HG02938 (cell line): ENCODE measurements at regions not wholly inside any gene's neighbourhood (a gene's known extent, or its start where the extent isn't known, plus 50 kb on each side); places are given as distances from the start of the nearest gene placed in this dataset.

Experiments
- ATAC-seq: cut with Tn5 transposase; IDR thresholded peaks from one replicate; pipeline ENCODE4 v1.9.1; 2021; ENCODE audit warnings: mild to moderate bottlenecking, moderate library complexity; ENCODE audit not compliant: unreplicated experiment

DNA sequence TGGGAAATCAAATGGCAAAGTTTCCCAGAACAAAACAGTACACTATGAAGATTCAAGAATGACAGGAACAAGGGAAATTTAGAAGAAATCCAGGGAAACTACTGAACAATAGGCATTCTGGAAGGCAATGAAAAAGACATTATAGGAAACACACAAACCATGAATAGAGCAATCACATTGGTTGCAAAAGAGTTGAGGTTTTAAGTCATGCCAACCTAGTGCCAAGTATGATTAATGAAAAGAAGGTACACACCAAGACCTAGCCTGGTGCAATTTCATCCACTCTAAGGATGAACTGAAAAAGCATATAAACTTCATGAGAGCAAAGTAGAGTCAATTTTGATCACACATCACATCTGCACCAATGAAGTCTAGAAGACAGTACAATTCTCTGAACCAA is 326.9 kb downstream of the PDHA2 start:
- ATAC-seq = no peak

DNA sequence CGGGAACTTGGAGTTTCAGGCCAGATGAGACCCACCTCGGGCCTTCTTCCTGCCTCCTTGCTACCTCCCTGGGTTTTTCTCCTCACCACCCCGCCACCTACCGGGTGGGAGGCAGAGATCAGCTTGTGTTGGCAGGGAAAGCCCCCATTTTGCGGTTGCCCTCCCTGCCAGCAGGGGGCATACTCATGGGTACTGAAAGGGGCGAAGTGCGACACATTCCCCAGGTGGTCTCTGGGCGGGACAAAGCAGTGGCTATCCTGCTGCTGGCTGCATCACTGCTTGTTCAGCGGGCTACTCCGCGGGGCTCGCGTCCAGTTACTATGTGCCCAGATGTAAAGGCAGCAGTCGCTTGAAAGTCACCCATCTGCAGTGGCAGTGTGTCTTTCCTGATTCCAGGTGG is 330.3 kb downstream of the PDHA2 start:
- no peak for ATAC-seq

DNA sequence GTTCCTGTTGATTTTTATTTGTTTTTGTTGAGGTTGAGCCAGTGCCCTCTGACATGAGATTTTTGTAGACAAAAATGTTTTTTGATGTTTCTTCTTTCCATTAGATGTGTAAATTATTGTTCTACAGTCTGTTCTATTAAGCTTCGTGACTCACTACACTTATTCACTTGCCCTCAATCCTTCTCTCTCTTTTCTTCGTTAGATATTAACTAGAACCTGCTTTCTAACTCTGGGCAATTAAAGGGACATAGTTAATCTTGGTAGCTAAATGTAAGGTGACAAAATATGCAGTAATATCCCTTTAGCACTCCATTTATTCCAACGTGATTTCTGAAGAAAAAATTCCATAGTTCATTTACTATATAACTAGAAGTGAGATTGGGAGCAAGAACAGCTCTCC is 333.9 kb downstream of the PDHA2 start:
- no peak for ATAC-seq

DNA sequence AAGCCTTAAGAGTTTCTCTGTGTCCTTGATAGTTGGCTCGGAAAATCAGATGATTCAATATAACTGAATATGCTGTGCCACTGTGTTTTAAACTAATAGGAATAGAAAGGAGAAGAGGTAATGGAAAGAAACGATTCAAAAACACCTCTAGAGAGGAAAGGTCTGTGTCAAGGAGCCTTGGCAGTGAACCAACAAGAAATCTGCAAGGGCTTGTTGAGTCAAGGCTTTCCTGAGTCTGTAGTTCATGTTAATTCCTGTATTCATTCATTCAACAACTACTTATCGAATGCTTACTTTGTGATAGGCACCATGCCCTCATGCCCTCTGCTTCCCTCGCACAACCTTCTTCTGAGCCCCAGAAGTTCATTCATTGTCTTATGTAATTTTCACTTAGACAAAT is 336.0 kb downstream of the PDHA2 start:
- ATAC-seq = no peak

DNA sequence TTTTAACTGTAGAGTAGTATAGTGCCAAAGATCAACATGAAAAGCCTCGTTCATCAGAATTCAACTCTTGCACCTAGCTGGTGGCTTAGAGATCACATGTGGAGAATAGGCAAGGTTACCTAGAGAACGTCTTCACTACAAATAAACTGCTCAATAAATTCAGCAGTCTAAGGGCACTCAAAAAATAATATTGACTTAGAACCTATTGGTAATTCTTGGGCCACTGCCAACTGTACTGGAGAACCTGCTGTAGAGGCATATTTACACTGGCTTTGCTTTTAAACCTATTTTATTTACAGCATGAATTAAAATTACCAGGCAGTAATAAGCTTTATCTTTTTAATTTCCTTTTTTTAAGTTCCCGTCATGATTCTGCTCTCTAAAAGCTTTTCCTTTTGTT is 343.7 kb downstream of the PDHA2 start:
- no peak for ATAC-seq

DNA sequence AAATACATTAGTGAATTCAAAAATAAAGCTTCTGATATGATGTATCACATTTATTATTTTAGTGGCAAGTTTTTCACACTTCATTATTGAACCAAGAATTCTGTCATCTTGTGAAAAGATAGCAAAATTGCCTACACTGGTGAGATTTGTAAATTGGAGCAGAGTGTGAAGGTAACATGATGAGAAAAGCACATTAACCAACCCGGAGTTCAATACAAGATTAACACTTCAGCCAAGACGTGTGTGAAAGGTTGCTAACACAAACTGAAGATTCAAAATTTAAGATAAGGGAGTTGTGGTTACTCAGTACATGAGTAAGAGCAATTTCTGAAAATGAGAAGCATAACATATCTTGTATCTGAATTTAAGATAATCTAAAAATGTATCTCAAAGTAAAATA is 346.7 kb downstream of the PDHA2 start:
- no peak for ATAC-seq

DNA sequence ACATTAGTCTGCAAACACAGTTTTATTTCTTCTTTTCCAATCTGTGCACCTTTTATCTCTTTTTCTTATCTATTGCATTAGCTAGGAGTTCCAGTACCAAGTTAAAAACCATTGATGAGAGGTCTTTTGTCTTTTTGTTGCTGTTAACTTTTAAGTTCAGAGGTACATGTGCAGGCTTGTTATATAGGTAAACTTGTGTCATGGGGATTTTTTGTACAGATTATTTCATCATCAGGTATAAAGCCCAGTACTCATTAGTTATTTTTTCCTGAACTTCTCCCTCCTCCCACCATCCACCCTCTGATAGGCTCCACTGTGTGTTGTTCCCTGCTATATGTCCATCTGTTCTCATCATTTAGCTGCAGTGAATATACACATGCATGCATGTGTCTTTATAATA is 349.9 kb downstream of the PDHA2 start:
- no peak for ATAC-seq

DNA sequence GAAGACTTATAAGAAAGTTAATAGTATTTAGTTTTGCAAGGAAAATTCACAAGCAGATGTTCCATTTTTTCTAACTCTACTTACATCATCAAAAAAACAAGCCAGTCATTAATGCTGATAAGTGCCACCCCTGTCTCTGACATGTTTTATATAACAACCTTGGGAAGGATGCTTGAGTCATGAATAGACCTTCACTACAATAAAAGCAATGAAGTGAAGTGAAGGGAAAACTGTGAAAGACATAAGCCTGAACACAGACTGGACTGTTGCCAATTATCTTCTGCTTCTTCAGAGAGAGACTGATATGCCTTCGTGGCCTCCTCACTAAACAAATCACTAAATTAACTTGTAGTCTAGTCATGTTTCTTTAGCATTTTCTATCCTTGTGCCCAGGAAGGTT is 353.2 kb downstream of the PDHA2 start:
- ATAC-seq = no peak

DNA sequence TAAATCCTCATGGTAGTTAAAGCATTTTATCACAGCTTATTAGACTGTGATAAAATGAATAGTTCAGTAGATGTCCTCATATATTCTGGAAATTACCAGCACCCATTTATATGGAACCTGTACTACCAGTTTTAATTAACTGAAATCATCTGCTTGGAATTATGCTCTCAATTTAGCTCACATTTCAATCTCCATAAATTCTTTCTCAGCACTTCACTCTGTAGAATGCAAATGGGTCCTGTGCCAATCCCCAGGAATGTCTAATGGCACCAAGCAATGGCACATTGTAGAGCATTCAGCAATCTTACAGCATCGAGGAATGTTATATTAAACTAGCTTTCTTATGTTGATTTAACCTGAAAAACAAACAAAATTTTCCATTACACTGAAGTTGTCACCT is 355.1 kb downstream of the PDHA2 start:
- ATAC-seq = no peak

DNA sequence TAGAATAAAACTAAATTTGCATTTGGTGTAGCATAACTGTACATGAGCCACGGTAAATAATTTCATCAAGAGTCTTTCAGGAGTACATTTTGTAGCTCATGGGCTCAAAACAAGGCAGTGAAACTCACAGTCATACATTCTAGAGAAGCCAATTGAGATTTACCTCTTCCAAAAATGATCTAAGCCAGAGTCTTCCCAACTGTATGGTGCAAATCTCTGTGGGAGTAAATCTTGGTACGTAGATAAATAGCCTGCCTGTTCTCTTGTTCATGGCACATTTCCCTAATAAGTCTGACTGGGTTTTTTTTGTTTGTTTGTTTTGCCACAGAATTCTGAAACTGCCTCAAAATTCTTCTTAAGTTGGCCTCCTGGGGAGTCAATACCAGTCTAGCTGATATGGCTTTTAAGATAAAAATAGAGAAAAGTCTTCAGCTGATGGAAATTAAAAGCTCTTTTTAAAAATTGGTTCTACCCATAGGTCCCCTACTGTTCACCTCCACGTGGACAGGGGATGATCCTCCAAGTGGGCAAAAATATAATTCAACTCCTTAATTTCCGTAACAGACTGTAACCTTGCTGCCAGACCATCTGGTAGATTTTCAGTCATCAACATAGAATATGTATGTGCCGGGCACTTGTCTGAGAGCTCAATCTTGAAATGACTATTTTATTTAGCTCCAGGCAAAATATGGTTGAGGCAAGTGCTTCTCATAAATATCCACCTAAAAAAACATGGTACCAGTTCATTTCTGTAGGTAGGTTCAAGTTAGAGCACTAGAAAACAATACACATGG is 365.4 kb downstream of the PDHA2 start:
- ATAC-seq = no peak

DNA sequence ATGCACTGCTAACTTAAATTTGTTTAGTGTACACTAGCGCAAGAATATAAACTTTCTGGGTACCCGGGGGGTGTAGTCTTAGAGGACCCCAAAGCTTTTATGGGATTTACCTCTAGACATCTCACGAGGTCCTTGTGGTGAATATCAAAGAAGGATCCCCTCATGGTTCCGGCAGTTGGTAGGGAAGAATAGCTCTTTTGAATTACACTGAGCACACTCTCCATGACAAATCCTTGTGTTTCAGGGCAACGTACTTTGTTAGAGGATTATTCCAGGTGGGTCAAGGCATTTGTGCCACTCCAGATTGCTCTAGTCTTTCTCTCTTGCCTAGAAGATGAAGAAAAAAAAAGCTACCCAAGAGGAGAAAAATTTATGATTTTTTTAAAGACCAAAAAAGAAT is 387.6 kb downstream of the PDHA2 start:
- ATAC-seq = no peak

DNA sequence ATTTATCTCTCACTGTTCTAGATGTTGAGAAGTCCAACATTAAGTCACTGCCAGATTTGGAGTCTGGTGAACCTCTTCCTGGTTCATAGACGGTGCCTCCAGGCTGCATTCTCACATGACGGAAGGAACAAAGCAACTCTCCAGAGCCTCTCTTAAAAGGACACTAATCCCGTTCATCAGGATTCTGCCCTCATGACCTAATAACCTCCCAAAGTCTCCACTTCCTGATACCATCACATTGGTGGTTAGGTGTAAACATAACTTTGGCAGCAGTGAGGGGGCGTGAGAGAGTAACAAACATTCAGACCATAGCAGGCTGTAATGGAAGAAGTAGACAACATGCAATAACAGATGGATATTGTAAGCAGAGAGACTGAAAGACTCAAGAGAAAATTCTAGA is 388.6 kb downstream of the PDHA2 start:
- no peak for ATAC-seq

DNA sequence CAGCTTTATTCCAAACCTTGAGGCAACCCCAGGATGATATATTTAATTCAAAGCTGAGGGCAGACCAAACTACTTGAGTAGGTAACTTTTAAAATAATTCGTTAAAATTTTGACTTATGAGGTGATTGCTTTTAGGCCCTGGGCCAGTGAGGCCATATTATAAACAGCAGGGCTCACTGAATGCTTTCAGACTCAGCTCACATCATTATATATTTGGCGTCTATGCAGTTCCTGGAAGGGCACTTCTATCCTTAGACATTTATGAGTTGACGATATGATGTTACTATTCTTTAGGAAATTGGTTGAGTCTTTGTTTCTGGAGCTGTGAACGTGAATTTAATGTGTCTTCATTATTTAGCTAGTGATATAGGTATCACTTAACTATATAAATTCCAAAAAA is 400.1 kb downstream of the PDHA2 start:
- ATAC-seq = no peak

DNA sequence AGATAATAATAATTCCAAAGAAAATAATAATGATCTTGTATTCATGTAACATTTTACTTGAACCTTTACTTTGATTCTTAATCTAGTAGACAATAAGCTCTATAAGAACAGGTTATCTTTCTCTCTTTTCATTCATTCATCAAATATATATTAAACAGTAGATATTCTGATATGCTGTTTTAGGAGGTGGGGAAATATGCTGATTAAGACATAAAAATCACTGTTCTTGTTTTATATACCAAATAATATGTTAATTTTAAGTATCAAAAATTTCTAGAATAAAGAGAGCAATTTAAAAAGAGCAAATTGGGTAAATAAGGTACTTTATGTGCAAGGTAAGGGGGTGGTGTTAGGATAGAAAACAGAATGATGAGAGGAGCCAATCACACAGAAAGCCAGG is 401.9 kb downstream of the PDHA2 start:
- no peak for ATAC-seq

DNA sequence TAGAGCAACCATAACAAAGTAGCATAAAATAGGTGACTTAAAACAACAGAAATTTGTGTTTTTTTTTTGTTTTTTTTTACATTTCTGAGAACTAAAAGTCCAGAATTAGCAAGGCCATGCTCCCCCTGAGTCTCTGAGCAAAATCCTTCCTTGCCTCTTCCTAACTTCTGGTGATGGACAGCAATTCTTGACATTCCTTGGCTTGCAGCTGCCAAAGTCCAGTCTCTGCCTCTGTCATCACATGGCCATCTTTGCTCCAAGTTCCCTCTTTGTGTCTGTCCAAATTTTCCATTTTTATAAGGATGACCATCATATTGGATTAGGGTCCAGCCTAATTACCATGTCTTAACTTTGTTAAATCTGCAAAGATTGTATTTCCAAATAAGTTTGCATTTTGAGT is 407.2 kb downstream of the PDHA2 start:
- no peak for ATAC-seq

DNA sequence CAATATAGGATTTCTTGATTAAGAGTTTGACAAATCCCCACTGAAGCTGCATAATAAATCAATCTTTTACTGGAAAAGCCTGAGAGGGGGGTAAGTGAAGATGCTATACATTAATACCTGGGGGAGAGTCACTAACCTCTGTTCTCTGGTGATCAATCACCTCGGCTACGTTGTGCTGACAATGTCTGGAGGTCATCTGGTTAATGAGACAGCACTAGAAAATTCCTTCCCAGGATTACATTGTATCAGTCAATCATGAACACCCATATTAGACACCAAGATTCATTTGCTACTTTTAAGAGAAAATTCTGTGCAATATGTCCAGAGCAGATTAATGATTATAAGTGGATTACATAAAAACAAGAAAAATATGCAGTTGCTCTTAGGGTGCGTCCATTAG is 408.3 kb downstream of the PDHA2 start:
- no peak for ATAC-seq

DNA sequence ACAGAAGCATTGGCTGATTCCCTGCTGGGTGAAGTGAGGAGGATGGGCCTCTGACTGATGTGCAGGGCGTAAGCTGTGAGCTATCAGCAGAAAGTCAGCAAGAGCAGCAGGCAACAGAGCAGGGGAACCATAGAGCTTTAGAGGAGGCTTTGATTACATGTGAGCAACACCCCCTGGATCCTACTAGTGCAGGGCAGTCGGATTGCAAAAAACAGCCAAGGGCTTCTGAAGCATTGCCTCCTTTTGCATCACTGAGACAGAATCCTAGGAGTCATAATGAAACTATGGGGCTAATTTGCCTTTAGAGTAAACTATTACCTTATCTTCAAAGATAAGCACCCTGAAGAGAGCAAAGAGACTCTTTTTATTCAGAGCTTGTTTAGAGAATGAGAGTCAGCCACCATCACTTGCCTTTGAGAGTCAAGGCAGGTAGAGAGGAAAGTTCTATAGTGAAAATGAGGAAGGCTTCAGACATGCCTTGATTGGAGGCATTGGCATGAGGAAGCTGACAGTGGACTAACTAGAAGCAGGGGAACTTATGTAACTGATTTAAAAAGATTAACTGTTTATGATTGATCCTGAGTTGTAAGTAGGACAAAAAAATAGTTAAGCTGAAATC is 420.3 kb downstream of the PDHA2 start:
- ATAC-seq = no peak

DNA sequence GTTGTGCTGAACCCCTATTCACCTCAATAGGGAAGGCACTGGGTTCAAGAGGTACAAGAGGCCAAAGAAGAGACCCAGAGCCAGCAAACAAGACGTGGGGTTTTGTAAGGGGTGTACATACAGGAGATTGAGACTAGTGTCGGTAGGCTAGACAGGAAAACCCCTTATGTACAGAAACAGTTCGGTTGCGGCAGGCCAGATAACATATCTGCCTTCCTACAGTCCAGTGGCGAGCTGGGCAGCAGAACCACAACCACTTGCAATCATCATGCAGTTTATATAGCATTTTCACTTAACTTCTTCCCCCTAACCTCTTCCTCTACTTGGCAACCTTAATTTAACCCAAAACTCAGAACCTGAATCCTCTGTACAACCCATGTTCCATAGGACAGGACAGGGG is 422.2 kb downstream of the PDHA2 start:
- no peak for ATAC-seq

DNA sequence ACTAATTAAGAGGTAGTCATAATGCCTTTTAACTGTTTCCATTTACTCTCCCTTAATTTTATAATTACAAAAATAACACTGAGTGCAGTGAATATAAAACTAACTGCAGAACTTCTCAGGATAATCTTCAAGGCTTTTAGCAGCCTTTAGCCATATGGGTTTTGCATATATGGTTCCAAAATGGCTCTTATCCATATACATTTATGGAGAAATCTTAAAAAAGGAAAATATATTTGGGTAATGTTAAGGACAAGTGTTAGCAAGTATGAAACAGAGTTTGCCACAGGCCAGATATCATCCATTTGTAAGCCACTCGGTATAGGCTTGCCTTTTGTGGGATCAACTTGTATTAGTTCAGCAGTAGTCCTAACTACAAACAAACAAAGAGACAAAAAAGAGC is 423.4 kb downstream of the PDHA2 start:
- ATAC-seq = no peak

DNA sequence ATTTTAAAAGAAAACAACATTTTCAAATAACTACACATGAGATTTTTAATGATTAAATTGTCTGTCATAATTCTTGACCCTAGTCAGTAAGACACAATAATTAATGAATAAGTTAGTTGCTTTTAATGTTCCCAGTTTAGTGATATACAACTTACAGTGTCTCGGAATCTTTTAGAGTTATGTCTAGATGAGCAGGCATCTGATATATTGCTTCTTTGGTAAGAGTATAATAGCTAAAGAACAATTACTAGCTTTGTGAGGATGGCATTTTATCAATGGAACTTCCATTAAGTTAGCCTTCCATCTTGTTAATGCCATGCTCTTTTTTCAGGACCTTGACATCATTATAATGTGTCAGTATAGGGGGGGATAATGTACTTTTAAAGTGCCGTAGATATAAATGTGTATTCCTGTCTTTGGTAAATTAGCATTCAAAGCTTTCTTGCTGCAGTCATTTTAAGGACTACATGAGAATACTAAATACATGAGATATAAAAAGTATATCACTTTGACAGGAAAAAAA is 425.1 kb downstream of the PDHA2 start:
- ATAC-seq = no peak

DNA sequence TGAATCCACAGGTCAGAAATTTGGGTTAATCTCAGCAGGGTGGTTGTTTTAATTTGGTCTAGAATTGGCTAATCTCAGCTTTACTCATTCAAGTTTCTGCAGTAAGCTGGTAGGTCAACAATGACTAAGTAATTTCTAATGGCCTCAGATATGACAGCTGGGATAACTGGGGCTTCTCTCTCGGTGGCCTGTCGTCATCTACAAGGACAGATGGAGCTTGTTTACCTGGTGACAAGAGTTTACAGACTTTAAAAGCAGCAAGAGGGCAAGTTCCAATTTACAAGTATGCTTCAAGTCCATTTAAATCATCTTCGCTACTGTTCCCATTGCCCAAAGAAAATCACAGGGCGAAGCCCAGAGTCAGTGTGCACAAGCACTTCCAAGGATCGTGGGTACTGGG is 453.9 kb downstream of the PDHA2 start:
- no peak for ATAC-seq

DNA sequence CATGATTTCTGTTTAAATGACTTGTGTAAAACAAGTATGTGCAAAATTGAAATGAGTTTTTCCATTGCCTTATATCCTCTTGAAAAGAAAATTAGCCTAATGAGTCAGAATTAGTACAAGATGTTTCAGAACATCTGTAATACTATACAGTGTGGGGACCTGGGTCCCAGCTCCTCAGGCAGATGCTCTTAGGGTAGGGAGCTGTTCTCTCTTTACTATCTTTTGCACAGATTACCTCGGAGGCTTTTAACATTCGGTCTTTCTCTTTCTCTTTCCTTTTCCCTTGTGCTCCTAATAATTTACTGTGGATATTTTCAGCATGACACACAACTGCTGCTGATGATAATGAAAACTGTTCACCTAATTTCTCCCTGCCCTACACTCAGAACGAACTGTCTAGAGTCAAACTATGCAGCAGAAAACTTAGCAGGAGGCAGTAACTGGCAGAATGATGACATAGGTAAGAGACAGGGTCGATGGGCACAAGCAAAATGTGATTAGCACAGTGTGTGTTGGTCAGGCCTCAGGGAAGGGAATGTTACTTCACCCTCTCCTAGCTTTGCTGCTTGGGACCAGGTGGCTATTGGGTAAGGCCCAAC is 455.3 kb downstream of the PDHA2 start:
- ATAC-seq = no peak
